ENCODE measurements at regions not wholly inside any gene's neighbourhood (a gene's known extent, or its start where the extent isn't known, plus 50 kb on each side); places are given as distances from the start of the nearest gene placed in this dataset.

- TF ChIP-seq, protein P1, sequence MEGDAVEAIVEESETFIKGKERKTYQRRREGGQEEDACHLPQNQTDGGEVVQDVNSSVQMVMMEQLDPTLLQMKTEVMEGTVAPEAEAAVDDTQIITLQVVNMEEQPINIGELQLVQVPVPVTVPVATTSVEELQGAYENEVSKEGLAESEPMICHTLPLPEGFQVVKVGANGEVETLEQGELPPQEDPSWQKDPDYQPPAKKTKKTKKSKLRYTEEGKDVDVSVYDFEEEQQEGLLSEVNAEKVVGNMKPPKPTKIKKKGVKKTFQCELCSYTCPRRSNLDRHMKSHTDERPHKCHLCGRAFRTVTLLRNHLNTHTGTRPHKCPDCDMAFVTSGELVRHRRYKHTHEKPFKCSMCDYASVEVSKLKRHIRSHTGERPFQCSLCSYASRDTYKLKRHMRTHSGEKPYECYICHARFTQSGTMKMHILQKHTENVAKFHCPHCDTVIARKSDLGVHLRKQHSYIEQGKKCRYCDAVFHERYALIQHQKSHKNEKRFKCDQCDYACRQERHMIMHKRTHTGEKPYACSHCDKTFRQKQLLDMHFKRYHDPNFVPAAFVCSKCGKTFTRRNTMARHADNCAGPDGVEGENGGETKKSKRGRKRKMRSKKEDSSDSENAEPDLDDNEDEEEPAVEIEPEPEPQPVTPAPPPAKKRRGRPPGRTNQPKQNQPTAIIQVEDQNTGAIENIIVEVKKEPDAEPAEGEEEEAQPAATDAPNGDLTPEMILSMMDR (IDR thresholded peaks at IDR 0.05): no peak
- Histone ChIP-seq H3K27ac (no peak overlapping the region), H3K36me3 (no peaks in the 10 kb centered on the region), H3K4me1 (no peaks in the 10 kb centered on the region), H3K27me3 (peaks cover 0 to 27% of the 10 kb centered on the region in 2 donors), H3K4me3 (no peak overlapping the region), H3K9me3 (no peaks in the 10 kb centered on the region)
- DNase-seq: no peak
- ATAC-seq: no peak
- intact Hi-C loops (cut with DNase I): no loop called here
Measured at GRCh38 chr12:111219440-111219839, 149.5 kb downstream of the PHETA1 start.

- Histone ChIP-seq H3K4me1 (no peaks in the 10 kb centered on the region), H3K4me3 (no peak overlapping the region), H3K27me3 (peaks cover 0 to 33% of the 10 kb centered on the region in 2 donors), H3K36me3 (no peaks in the 10 kb centered on the region), H3K27ac (no peak overlapping the region), H3K9me3 (no peaks in the 10 kb centered on the region)
- DNase-seq (no peak), ATAC-seq (no peak)
- intact Hi-C loops (cut with DNase I): no loop called here
- TF ChIP-seq, protein P1 (IDR thresholded peaks at IDR 0.05): no peak
Measured at GRCh38 chr12:111218499-111218898, 150.4 kb downstream of the PHETA1 start.

DNA sequence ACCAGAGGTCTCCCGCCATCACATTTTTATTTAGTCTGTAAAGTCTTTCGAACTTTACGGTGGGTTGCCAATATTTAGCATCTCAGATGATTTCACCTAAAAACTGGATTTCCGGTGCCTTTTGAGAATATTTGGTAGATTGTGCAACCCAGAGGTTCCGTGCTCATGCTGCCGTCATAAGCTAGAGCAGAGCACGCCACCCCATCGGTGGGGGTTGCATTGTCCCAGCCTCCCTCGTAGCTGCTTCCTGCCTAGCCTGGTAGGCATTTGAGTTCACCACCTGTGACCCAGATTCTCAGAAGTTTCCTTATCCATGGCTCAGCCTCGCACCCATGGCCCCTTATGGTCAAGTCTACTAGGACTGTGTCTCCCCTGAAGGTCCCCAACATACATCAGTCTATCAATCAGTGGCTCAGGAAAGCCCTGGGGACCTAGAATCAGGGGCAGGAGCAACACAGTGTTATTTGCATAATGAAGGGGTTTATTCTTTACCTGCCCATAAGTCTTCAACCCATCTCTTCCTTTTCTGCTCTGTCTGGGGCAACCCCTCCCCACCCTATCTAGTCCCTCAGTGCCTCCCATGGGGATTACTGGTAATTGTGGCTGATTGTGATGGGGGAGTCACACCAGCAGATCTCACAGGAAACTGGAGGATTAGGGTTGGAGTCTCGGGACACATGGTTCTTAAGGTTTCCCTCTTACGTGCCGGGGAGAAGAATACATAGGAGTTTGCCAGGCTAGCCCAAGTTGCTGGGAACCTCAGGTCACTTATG, 152.3 kb downstream of the PHETA1 start:
- H3K9me3 ChIP-seq: no peaks in the 10 kb centered on the region
- H3K27ac ChIP-seq: no peak overlapping the region
- H3K27me3 ChIP-seq: peaks cover 0 to 46% of the 10 kb centered on the region in 2 donors
- intact Hi-C loops (cut with DNase I): no loop called here
- H3K4me1 ChIP-seq: no peaks in the 10 kb centered on the region
- no peak for ATAC-seq
- H3K36me3 ChIP-seq: no peaks in the 10 kb centered on the region
- no peak for DNase-seq
- no peak overlapping the region for H3K4me3 ChIP-seq
- TF ChIP-seq, protein P1 (IDR thresholded peaks at IDR 0.05): no peak

GRCh38 chr12:111215881-111216280, 153.0 kb downstream of the PHETA1 start:
- Histone ChIP-seq H3K27ac (no peak overlapping the region), H3K4me1 (no peaks in the 10 kb centered on the region), H3K36me3 (no peaks in the 10 kb centered on the region), H3K27me3 (peaks cover 0 to 53% of the 10 kb centered on the region in 2 donors), H3K4me3 (no peak overlapping the region), H3K9me3 (no peaks in the 10 kb centered on the region)
- ATAC-seq (no peak), DNase-seq (no peak)
- TF ChIP-seq, protein P1 (IDR thresholded peaks at IDR 0.05): no peak
- intact Hi-C loops (cut with DNase I): no loop called here

DNA sequence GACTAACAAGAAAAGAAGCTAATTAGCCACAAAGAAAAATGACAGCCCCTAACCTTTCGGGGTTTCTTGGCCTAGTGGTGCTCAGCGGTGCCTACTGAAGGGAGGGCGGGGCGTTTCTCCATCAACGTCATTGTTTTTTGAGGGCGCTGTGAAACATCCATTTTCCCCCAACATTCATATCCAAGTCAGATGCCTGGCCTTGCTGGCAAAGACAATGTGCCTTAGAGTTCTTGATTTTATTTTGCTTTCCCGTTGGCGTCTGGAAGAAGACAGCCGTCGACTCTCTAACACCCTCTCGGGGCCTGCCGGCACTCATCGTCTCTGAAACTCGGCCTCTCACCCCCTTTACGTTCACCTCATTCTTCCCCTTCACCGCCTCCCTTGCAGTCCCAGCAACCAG, 154.5 kb downstream of the PHETA1 start:
- ATAC-seq (no peak), DNase-seq (no peak)
- H3K27me3 ChIP-seq: peaks cover 0 to 68% of the 10 kb centered on the region in 2 donors
- H3K4me3 ChIP-seq: no peak overlapping the region
- H3K9me3 ChIP-seq: no peaks in the 10 kb centered on the region
- TF ChIP-seq, protein P1 (IDR thresholded peaks at IDR 0.05): no peak
- no peaks in the 10 kb centered on the region for H3K4me1 ChIP-seq
- H3K27ac ChIP-seq: no peak overlapping the region
- intact Hi-C loops (cut with DNase I): no loop called here
- H3K36me3 ChIP-seq: no peaks in the 10 kb centered on the region
